Fibroblast of skin of left biceps (primary cell): ENCODE measurements at regions not wholly inside any gene's neighbourhood (a gene's known extent, or its start where the extent isn't known, plus 50 kb on each side); places are given as distances from the start of the nearest gene placed in this dataset.

Experiments
- DNase-seq, 2 experiments: peaks; one replicate each; pipeline ENCODE4 v3.0.0-alpha.2; 2013; ENCODE audit warnings: low read depth in 2 of 2

DNA sequence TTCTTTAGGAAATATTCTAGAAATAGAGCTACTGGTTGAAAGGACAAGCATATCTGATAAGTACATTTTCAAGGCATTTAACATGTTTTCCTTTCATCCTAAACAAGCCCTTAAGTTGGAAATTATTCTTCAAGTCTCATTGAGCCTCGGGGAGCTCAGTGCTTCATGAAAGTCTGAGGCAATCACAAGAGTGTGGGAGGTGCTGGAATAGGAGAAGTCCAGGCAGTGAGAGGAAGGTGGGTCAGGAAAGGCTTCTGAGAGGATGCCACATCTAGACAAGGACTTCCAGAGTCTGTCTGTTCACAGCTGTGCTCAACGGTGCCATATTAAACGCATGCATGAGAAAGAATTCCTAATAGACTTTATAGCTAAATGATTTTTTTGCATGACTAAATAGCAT, 69.8 kb downstream of the CD83 start:
- DNase-seq, result no peak

DNA sequence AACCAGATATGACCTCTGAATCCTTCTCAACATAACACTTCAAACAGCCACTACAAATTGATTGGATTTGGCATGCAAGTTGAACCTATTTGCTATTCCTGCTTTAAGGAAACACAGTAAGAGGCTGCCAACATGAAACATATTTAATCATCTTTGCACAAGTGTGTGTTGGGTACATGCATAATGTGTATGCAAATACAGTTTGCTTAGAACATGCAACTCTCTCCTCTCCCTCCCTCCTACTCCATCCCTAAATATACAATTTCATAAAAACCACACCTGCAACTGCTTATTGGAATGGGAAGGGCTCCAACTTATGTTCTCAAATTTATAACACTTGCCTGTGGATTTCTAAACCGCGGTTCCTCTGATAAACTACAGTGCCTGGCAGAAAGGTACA, 71.5 kb downstream of the CD83 start:
- no peak for DNase-seq

GRCh38 chr6:14190191-14190928, 72.8 kb downstream of the CD83 start:
- DNase-seq, result no peak

- DNase-seq, result no peak
These were observed 73.3 kb downstream of the CD83 start for GRCh38 chr6:14190929-14191224.

DNA sequence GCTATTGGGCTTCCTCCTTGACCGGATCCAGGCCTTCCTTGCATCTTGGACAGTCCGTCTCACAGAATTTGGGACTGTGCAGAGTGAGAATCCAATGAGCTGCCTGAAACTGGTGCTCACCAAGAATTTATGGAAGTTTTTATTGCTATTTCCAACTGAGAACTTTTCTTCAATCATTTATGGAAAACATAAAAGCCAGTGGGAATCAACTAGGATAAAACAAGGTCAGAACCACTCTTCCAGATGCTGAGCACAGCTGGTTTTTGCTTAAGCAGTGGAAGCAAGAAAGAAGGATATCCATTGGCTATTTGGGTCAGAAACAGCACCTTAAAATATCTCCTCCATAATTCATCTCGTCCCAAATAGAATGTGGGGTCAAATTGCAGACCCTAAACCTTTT, 74.2 kb downstream of the CD83 start:
- no peak for DNase-seq

GRCh38 chr6:14192216-14192788, 74.7 kb downstream of the CD83 start:
- no peak for DNase-seq

DNA sequence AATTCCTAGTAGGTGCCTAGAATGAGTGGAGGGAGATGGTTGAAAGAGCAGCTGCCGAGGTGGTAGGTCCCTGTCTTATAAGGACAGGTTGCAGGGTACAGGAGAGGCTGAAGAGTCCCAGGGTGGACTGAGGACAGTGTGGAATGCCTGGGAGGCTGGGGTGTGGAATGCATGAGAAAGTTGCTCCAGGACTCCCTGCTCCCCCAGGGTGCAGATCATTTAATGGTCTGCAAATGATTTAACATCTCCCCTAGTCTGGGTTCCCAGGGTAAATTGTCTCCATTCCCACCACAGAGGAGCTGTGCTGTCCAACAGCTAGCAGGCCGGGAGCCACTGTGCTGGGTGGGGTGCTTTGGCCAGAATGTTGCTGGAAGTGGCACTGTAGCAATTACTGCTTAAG, 76.0 kb downstream of the CD83 start:
- DNase-seq, result no peak

GRCh38 chr6:14194483-14194882, 76.9 kb downstream of the CD83 start:
- DNase-seq, result no peak

- DNase-seq, result no peak
These were observed 77.4 kb downstream of the CD83 start for GRCh38 chr6:14194976-14195375.

GRCh38 chr6:14196026-14196425, 78.5 kb downstream of the CD83 start:
- no peak for DNase-seq

GRCh38 chr6:14197118-14197517, 79.5 kb downstream of the CD83 start:
- DNase-seq, result no peak

- no peak for DNase-seq
These were observed 82.5 kb downstream of the CD83 start for GRCh38 chr6:14200047-14200446.

- no peak for DNase-seq
These were observed 85.4 kb downstream of the CD83 start for GRCh38 chr6:14202947-14203346.

GRCh38 chr6:14206391-14206790, 88.8 kb downstream of the CD83 start:
- no peak for DNase-seq

DNA sequence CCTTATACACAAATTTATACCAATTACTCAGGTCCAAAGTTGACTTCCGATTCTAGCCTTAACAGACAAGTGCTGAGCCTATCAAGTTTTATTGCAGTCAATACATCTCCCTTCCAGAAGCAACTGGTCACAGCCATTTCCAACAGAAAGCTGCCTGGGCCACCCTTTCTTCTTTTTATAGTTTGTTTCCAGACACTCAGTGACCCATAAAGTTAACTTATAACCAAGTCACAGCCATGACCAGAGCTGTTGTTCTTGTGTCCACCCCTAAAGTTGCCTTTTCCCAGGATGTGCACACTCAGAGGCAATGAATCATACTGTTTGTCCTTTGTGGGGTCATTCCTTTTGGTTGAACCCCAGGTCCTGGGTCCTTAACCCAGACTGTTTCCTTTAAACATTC, 89.9 kb downstream of the CD83 start:
- DNase-seq, result no peak

- no peak for DNase-seq
These were observed 91.4 kb downstream of the CD83 start for GRCh38 chr6:14209000-14209399.

DNA sequence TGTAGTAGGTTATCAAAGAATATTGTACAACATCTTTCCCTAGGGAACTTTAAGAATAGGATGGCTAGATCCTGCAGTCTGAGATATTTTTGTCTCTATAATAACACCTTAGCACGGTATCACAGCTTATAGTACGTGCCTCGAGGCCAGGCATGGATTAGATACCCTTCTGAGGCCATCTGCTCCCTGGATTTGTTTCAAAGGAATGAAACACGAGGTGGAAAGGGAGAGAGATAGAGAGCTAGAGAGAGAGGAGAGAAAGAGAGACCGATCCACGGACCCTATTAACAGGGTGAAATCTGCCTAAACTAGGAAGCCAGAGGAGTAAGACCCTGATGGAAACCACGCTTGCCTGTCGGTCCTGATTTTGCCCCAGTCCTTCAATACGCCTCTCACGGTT, 92.5 kb downstream of the CD83 start:
- DNase-seq, result no peak

DNA sequence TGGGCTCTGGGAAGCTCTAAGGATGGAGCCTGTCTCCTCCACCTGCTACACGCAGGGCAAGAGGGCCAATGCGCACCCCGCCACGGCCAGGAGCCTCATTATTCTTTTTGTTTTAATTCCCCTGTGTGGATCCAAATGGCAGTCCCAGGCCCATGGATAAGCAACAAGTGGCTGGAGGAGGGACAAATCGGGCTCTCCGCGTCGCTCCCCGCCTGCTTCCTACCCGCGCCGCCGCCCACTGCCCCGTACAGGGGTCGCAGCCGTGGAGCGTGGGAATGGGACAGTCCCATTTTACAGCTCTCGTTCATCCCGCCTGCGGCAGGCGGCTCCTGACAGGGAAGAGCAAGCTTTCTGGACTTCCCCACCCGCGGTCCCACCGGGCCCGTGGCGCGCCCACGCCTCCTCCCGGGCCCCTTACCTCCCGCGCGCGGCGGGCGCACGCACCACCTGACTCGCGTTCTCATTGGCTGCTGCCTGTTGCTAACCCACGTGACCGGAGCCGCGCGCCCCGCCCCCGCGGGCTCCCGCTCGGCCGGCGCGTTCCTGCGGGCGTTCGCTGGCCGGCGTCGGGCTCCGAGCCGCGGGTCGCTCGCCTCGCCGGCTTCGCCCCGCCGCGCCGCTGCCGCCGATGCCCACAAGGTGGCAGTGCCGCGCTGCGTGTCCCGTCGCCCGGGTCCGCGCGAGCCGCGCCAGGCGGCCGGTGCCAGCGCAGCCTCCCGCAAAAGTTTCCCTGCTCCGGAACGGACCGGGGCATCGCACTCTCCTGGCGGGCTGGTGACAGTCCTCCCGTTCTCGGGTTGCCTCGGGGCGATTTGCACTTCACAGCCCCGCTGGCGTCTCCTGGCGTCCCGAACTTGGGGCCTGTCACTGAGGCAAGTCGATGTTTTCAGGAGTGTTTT, 93.3 kb downstream of the CD83 start:
- peak; percentile 73 to 80 for DNase-seq

DNA sequence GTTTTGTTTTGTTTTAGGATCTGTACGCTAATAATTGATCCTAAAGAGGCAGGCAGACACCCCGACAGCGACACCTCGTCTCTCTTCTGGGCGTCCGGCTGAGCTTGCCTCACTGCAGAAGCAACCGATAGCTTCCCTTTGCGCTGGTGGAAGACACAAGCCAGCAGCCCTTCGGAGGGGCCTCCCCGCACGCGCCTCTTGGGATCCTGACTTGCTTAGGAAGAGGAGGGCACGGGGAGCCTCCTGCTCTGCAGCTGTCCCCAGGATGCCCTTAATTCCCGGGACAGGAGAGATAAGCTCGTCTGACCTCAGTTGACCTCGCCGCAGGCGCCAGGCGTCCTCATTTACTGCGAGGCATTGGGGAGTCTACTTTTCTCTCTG, 94.0 kb downstream of the CD83 start:
- no peak for DNase-seq

GRCh38 chr6:14212020-14212419, 94.4 kb downstream of the CD83 start:
- no peak for DNase-seq

- no peak for DNase-seq
These were observed 95.1 kb downstream of the CD83 start for GRCh38 chr6:14212632-14213031.

GRCh38 chr6:14216946-14217684, 99.5 kb downstream of the CD83 start:
- DNase-seq, result peak; percentile 76 to 77
